Activated T-cell treated with anti-CD3 and anti-CD28 coated beads, Interleukin-2, amount 50 U/mL, for 72 hours (primary cell): ENCODE measurements at regions not wholly inside any gene's neighbourhood (a gene's known extent, or its start where the extent isn't known, plus 50 kb on each side); places are given as distances from the start of the nearest gene placed in this dataset.
A peak's percentile ranks its signal among the peaks of the same experiment; 100 is the strongest.

Experiments used
- ATAC-seq, 2 donors: fragments of 150-1000 bp; cut with Tn5 transposase; replicated peaks in 1 of 2; 2 replicates each; pipeline ENCODE4 v1.10.0; 2021; ENCODE audit warnings: moderate library complexity in 2 of 2, mild to moderate bottlenecking in 1 of 2
- DNase-seq, 2 donors: peaks; one replicate each; pipeline ENCODE4 v3.0.0; 2021 to 2022; ENCODE audit warnings: mixed read lengths in 1 of 2
- H3K27ac Mint-ChIP-seq: one replicate; pipeline ENCODE4 v1.8.0; 2022; ENCODE audit warnings: mild to moderate bottlenecking, moderate library complexity, mixed read lengths
- H3K27me3 Mint-ChIP-seq: one replicate; pipeline ENCODE4 v1.8.0; 2022; ENCODE audit warnings: low read depth, mixed read lengths
- H3K36me3 Mint-ChIP-seq, 2 donors: one replicate each; pipeline ENCODE4 v1.8.0; 2022; ENCODE audit warnings: mixed read lengths in 2 of 2, mild to moderate bottlenecking in 1 of 2; ENCODE audit not compliant: insufficient read depth in 2 of 2
- H3K4me1 Mint-ChIP-seq: one replicate; pipeline ENCODE4 v1.8.0; 2022; ENCODE audit warnings: low read depth, mixed read lengths
- H3K4me3 Mint-ChIP-seq, 2 donors: one replicate each; pipeline ENCODE4 v1.8.0; 2022; ENCODE audit warnings: mild to moderate bottlenecking in 2 of 2, mixed read lengths in 2 of 2, moderate library complexity in 2 of 2
- H3K9me3 Mint-ChIP-seq, 2 donors: one replicate each; pipeline ENCODE4 v1.8.0; 2022; ENCODE audit warnings: mixed read lengths in 2 of 2

DNA sequence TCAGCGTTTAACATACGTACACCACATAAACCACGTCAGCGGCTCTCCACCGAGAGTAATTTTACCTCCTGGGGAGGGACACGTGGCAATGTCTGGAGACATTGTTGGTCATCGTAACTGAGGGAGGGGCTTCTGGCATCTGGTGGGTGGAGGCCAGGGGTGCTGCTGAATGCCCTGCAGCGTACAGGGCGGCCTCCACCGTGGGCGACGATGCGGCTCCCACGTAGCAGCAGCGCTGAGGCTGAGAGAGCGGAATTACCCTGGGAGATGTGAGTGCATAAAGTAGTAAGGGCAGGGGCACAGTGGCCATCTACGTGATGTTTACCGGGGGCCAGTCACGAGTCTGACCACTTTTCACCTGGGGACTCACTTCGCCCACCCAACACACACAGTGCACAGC is 212.4 kb downstream of the RBFOX3 start:
- Mint-ChIP-seq H3K4me3 (no peak overlapping the region), H3K4me1 (peaks cover 12% of the 10 kb centered on the region), H3K36me3 (no peaks in the 10 kb centered on the region), H3K27ac (no peak overlapping the region), H3K27me3 (peaks cover 42% of the 10 kb centered on the region), H3K9me3 (no peaks in the 10 kb centered on the region)
- no peak for ATAC-seq
- no peak for DNase-seq

DNA sequence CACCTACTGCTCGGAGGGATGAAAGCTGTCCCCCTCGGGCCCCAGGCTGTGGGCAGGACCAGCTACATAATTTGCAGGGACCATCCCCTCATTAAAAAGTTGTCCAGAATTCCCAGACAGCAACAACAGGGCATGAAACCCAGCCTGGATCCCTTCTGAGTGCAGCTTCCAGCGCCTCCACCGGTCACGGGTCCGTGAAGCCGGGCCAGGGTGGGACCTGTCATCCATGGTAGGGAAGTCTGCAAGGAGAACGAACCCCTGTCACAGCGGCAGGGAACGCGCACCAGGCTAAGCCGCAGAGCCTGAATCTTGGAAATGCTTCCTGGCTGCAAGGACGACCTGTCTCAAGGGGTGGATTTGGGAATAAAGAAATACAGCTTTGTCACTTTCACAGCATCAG is 214.2 kb downstream of the RBFOX3 start:
- H3K27me3 Mint-ChIP-seq: peaks cover 51% of the 10 kb centered on the region
- H3K27ac Mint-ChIP-seq: no peak overlapping the region
- H3K9me3 Mint-ChIP-seq: no peaks in the 10 kb centered on the region
- H3K36me3 Mint-ChIP-seq: no peaks in the 10 kb centered on the region
- no peak for DNase-seq
- H3K4me3 Mint-ChIP-seq: no peak overlapping the region
- ATAC-seq: no peak
- H3K4me1 Mint-ChIP-seq: peaks cover 12% of the 10 kb centered on the region

DNA sequence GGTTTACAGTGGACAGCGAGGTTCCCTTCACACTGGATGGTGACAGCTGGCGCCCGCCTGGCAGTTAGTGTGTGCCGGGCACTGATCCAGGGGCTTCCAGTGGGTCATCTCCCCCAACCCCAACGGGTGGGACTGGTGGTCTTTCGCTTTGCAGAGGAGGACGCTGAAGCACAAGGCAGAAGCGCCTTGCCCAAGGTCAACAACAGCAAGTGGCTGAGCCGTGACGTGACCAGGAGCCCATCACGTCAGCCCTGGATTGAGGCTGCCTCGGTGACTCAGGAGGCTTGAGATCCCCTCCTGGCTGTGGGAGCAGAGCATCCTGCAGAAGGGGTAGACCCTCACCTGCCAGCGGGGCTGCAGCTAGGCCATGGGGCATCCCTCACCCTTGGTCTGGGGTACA is 215.3 kb downstream of the RBFOX3 start:
- no peaks in the 10 kb centered on the region for H3K36me3 Mint-ChIP-seq
- no peaks in the 10 kb centered on the region for H3K9me3 Mint-ChIP-seq
- DNase-seq (no peak), ATAC-seq (no peak)
- H3K27me3 Mint-ChIP-seq: peaks cover 51% of the 10 kb centered on the region
- H3K4me3 Mint-ChIP-seq: no peak overlapping the region
- no peak overlapping the region for H3K27ac Mint-ChIP-seq
- H3K4me1 Mint-ChIP-seq: peaks cover 2% of the 10 kb centered on the region

DNA sequence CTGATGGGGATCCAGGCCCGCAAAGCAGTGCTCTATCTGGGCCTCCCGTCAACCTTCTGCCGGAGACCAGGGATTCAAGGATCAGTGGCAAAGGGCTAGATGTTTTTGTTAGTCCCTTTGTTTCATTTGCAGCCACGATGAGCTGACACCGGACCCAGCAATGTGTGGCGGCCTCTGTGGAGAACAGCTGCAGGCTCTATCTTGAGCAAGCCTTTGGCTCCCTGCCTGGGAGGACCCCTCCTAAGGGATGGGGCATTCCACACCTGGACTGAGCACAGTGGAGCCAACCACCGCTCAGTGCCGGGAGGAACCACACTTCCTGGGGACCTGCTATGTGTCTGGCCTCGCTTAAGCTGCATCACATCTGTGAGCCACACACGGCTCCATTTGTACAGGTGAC is 215.8 kb downstream of the RBFOX3 start:
- Mint-ChIP-seq H3K4me1 (no peaks in the 10 kb centered on the region), H3K36me3 (no peaks in the 10 kb centered on the region), H3K27ac (no peak overlapping the region), H3K9me3 (no peaks in the 10 kb centered on the region), H3K4me3 (no peak overlapping the region), H3K27me3 (peaks cover 47% of the 10 kb centered on the region)
- ATAC-seq: no peak
- DNase-seq: no peak

DNA sequence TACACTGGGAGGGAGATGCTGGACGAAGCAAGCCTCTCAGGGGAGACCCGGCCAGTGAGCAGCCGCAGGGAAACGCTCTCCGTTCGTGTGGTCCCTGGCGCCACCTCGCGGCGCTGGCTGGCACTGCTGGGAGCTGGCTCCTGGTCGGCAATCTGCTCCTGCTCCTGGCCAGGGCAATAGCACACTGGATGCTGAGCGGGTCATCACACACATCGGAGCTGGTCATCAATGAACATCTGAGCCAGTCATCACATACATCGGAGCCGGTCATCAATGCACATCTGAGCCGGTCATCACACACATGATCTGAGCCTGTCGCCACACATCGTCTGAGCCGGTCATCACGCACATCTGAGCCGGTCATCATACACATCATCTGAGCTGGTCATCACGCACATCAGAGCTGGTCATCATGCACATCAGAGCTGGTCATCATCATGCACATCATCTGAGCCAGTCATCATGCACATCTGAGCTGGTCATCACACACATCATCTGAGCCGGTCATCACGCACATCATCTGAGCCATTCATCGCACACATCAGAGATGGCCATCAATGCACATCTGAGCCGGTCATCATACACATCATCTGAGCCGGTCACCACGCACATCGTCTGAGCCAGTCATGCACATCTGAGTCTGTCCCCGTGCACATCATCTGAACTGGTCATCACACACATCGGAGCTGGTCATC is 217.3 kb downstream of the RBFOX3 start:
- no peak overlapping the region for H3K4me3 Mint-ChIP-seq
- no peaks in the 10 kb centered on the region for H3K36me3 Mint-ChIP-seq
- no peaks in the 10 kb centered on the region for H3K4me1 Mint-ChIP-seq
- ATAC-seq: peak; percentile 46 to 61
- H3K9me3 Mint-ChIP-seq: no peaks in the 10 kb centered on the region
- no peak overlapping the region for H3K27ac Mint-ChIP-seq
- DNase-seq: peak; percentile 72 to 82
- peaks cover 51% of the 10 kb centered on the region for H3K27me3 Mint-ChIP-seq

DNA sequence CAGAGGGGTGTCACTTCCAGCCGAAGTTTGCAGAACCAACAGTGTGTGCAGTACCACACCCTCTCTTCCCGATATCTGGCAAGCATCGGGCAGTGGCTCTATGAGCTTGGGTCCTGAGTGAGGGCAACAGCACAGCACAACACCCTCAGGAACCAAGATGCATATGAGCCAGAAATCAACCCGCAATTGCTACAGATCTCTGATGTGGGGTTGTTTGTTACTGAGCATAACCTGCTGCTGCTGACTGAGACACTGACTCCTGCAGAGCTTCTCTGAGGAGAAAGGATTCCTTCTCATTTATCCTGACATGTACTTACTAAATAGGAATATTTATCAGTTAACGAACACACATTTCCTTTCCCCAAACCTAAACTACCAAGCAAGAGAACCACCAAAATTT is 218.3 kb downstream of the RBFOX3 start:
- ATAC-seq (no peak), DNase-seq (no peak)
- no peak overlapping the region for H3K4me3 Mint-ChIP-seq
- no peaks in the 10 kb centered on the region for H3K4me1 Mint-ChIP-seq
- no peaks in the 10 kb centered on the region for H3K36me3 Mint-ChIP-seq
- H3K27ac Mint-ChIP-seq: no peak overlapping the region
- peaks cover 47% of the 10 kb centered on the region for H3K27me3 Mint-ChIP-seq
- H3K9me3 Mint-ChIP-seq: no peaks in the 10 kb centered on the region

DNA sequence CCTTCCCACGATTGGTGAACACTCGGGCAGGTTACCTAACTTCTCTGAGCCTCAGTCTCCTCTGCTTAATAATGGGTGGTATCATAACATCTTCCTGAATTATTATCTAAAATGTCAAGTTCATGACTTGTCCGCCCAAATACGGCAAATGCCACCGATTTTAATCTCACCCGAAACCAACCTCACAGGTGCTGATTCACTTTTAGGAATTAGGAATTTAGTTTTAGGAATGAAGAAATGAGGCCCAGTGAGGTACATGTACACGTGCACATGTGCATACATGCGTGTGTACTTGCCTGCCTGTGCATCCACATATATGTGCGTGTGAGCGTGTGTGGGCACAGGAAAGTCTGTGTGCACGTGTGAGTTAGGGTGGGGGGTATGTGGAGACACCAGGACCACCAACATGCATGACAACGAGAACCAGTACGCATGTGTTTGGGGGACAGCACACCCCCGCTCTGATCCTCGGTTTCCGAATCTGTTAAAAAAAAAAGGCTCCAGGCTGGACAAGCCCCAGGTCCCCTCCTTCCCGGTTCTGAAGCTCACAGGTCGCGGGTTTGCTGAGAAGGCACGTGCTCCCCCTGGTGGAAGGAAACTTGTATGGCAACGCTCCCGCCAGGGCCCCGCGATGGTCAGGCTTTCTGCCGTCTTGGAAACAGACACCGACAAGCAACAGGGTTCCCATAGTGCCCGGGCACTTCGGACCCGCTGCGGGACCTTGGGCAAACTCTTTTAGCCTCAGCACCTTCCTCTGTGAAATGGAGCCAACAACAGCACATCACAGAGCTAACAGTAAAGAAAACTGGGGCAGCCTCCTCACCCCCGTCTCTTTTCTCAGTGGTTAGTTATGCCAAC is 219.2 kb downstream of the RBFOX3 start:
- Mint-ChIP-seq H3K4me1 (no peaks in the 10 kb centered on the region), H3K27me3 (peaks cover 47% of the 10 kb centered on the region), H3K27ac (no peak overlapping the region), H3K9me3 (no peaks in the 10 kb centered on the region), H3K36me3 (no peaks in the 10 kb centered on the region), H3K4me3 (no peak overlapping the region)
- ATAC-seq: peak; percentile 39 to 43
- peak; percentile 68 to 74 for DNase-seq

DNA sequence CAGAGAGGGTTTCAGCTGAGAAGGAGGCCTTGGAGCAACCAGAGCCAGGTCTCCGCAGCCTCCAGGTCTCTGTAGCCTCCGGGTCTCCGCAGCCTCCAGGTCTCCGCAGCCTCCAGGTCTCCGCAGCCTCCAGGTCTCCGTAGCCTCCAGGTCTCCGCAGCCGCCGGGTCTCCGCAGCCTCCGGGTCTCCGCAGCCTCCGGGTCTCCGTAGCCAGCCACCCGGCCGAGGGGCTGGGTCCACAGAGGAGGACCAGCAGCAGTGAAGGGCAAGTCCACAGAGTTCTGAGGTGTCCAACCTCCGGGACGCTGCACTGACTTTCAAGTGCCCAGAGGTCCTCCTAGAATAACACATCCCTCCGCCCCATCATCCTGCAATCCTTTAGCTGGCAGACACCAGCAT is 221.0 kb downstream of the RBFOX3 start:
- Mint-ChIP-seq H3K27me3 (peaks cover 47% of the 10 kb centered on the region), H3K4me1 (no peaks in the 10 kb centered on the region), H3K9me3 (no peaks in the 10 kb centered on the region), H3K4me3 (no peak overlapping the region), H3K36me3 (no peaks in the 10 kb centered on the region), H3K27ac (no peak overlapping the region)
- DNase-seq (no peak), ATAC-seq (no peak)

DNA sequence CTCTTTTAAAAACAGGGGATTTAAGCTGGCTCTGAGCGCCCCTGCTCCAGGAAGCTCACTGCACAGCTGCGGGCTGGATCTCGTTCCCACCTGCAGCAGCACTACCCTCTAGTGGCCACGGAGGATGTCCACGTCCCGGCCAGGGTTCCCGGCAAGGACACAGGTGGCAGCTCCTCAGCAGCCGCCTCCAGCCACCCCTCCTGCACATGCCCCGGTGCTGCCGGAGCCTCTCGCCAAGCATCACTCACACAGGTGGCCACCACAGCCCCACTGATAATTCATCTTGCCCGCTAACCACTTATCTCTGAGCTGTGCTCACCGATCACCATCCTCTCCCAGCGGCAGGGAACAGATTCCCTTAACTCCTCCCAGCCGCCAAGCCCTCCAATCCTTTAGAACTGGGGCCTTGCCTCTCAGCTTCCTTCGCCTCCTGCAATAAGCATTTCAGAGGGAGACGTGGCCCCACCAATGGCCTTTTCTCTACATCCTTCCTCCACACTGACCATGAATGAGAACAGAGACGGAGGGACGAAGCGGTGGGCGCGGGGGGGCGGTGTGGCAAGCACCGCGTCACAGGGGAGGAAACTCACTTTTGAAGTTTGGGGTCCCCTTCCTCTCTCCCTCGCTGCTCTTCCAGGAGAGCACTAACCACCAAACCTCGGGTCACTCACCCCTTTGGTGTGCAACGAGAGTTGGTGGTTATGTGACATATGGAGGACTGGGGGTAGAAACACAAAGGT is 222.1 kb downstream of the RBFOX3 start:
- ATAC-seq (no peak), DNase-seq (peak; percentile 8 to 11)
- H3K27me3 Mint-ChIP-seq: peaks cover 43% of the 10 kb centered on the region
- H3K36me3 Mint-ChIP-seq: no peaks in the 10 kb centered on the region
- H3K4me1 Mint-ChIP-seq: no peaks in the 10 kb centered on the region
- no peak overlapping the region for H3K4me3 Mint-ChIP-seq
- no peaks in the 10 kb centered on the region for H3K9me3 Mint-ChIP-seq
- no peak overlapping the region for H3K27ac Mint-ChIP-seq

DNA sequence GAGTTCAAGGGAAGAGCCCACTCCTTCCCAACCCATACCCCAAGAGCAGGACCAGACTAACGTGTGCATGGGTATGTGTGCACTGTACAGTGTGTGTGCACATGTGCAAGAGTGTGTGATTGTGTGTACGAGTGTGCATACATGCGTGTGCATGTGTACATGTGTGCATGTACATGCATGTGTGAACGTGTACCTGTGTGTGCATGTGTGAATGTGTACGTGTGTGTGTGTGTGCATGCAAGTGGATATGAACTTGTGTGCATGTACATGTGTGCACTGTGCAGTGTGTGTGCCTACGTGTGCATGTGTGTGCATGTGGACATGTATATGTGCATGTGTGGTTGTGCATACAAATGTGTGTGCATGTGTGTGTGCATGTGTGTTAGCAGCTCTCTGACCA is 223.1 kb downstream of the RBFOX3 start:
- DNase-seq: no peak
- ATAC-seq: no peak
- Mint-ChIP-seq H3K27ac (no peak overlapping the region), H3K4me3 (no peak overlapping the region), H3K27me3 (peaks cover 34% of the 10 kb centered on the region), H3K36me3 (no peaks in the 10 kb centered on the region), H3K4me1 (no peaks in the 10 kb centered on the region), H3K9me3 (no peaks in the 10 kb centered on the region)

DNA sequence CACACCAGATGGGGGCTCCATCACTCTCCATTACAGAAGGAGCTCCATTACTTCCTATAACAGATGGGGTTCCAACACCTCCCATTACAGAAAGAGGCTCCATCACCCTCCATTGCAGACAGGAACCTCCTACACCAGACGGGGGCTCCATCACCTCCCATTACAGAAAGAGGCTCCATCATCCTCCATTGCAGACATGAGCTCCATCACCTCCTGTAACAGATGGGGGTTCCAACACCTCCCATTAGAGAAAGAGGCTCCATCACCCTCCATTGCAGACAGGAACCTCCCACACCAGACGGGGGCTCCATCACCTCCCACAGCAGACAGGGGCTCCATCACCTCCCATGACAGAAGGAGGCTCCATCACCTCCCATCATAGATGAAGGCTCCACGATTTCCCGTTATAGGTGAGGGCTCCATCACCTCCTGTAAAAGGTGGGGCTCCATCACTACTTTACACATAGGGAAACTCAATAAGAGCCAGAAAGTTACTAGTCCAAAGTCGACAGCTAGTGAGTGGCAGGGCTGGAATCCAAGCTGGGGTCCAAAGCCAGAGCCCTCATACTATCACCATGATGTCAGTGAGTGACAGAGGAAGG is 224.8 kb downstream of the RBFOX3 start:
- ATAC-seq (no peak), DNase-seq (no peak)
- H3K4me1 Mint-ChIP-seq: no peaks in the 10 kb centered on the region
- H3K36me3 Mint-ChIP-seq: no peaks in the 10 kb centered on the region
- no peak overlapping the region for H3K27ac Mint-ChIP-seq
- no peak overlapping the region for H3K4me3 Mint-ChIP-seq
- peaks cover 17% of the 10 kb centered on the region for H3K27me3 Mint-ChIP-seq
- no peaks in the 10 kb centered on the region for H3K9me3 Mint-ChIP-seq

DNA sequence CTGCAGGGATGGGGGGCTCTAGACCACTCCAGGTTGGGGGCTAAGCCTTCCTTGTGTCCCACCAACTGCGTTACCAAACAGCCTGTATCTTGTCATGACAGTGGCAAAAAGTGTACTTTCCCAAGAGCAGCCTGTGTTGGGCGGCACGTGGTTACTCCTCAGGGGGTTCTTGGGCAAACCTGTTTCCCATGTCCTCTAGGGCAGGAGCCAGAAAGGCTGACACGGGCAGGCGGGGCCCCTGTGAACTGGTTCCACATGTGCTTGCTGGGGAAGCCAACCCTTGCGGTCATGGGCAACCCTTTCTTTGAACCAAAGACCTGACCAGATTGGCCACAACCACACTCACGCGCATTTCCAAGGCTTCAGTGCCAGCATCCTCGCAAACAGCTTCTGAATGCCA is 228.5 kb downstream of the RBFOX3 start:
- ATAC-seq: no peak
- Mint-ChIP-seq H3K4me3 (no peak overlapping the region), H3K27ac (no peak overlapping the region), H3K4me1 (no peaks in the 10 kb centered on the region), H3K9me3 (no peaks in the 10 kb centered on the region), H3K36me3 (no peaks in the 10 kb centered on the region), H3K27me3 (peaks cover 6% of the 10 kb centered on the region)
- no peak for DNase-seq
